Liver (tissue), 8 donors: ENCODE measurements at regions not wholly inside any gene's neighbourhood (a gene's known extent, or its start where the extent isn't known, plus 50 kb on each side); places are given as distances from the start of the nearest gene placed in this dataset.
A peak's percentile ranks its signal among the peaks of the same experiment; 100 is the strongest.
"Not testable (repeated sequence)": the region's sequence is repeated elsewhere in the genome, so short reads cannot be mapped to it uniquely, and the experiment has no call there.

Experiments
- DNase-seq: peaks from one replicate; pipeline ENCODE4 v3.0.0-alpha.2; 2017; ENCODE audit warnings: low spot score
- H3K27ac ChIP-seq, 2 donors: one replicate each; pipeline ENCODE4 v1.7.0; 2013; ENCODE audit warnings: inconsistent platforms in 2 of 2, low read length in 2 of 2, control low read depth in 1 of 2, low read depth in 1 of 2, mild to moderate bottlenecking in 1 of 2
- H3K27me3 ChIP-seq, 4 donors: one replicate each; pipeline versions ENCODE4 v1.6.1 to v1.7.0; 2013; ENCODE audit warnings: low read length in 3 of 4, inconsistent platforms in 1 of 4, mild to moderate bottlenecking in 1 of 4, moderate library complexity in 1 of 4; ENCODE audit not compliant: control insufficient read depth in 4 of 4, insufficient read depth in 4 of 4
- H3K36me3 ChIP-seq, 4 donors: one replicate each; pipeline versions ENCODE4 v1.6.1 to v1.7.0; 2013; ENCODE audit warnings: low read length in 3 of 4, mild to moderate bottlenecking in 3 of 4, low read depth in 1 of 4, moderate library complexity in 1 of 4; ENCODE audit not compliant: control insufficient read depth in 4 of 4, insufficient read depth in 3 of 4
- H3K4me1 ChIP-seq, 4 donors: one replicate each; pipeline versions ENCODE4 v1.6.1 to v1.7.0; 2013; ENCODE audit warnings: low read length in 3 of 4, mild to moderate bottlenecking in 3 of 4, moderate library complexity in 1 of 4; ENCODE audit not compliant: control insufficient read depth in 4 of 4, insufficient read depth in 4 of 4
- H3K4me3 ChIP-seq, 3 donors: one replicate each; pipeline versions ENCODE4 v1.6.1 to v1.7.0; 2013; ENCODE audit warnings: low read length in 3 of 3, control low read depth in 1 of 3, low read depth in 1 of 3, mild to moderate bottlenecking in 1 of 3
- H3K9ac ChIP-seq, 2 donors: one replicate each; pipeline ENCODE4 v1.7.0; 2013; ENCODE audit warnings: low read length in 2 of 2, mild to moderate bottlenecking in 2 of 2, moderate library complexity in 2 of 2, control low read depth in 1 of 2, low read depth in 1 of 2
- H3K9me3 ChIP-seq, 4 donors: one replicate each; pipeline versions ENCODE4 v1.6.1 to v1.7.0; 2013; ENCODE audit warnings: low read length in 3 of 4; ENCODE audit not compliant: control insufficient read depth in 4 of 4
- CTCF ChIP-seq: fragments of 150-350 bp; IDR thresholded peaks from 2 replicates; pipeline ENCODE4 v1.5.1; 2017; ENCODE audit warnings: improper control_type of control experiment, low read depth, low read length; ENCODE audit not compliant: missing input control
- EGR1 ChIP-seq, 2 donors: IDR thresholded peaks; 2 replicates each; pipeline ENCODE4 v1.6.1; 2016 to 2018; ENCODE audit warnings: antibody characterized with exemption in 2 of 2, low read depth in 2 of 2
- FOXA2 ChIP-seq: IDR thresholded peaks from 2 replicates; pipeline ENCODE4 v1.6.1; 2016; ENCODE audit warnings: antibody characterized with exemption
- GABPA ChIP-seq, 2 donors: IDR thresholded peaks in 1 of 2; conservative IDR thresholded peaks in 1 of 2; 2 replicates each; pipeline ENCODE4 v1.6.1; 2016; ENCODE audit warnings: antibody characterized with exemption in 2 of 2, mild to moderate bottlenecking in 1 of 2, moderate library complexity in 1 of 2
- HNF4G ChIP-seq: IDR thresholded peaks from 2 replicates; pipeline ENCODE4 v1.6.1; 2016; ENCODE audit warnings: antibody characterized with exemption
- MAX ChIP-seq: IDR thresholded peaks from 2 replicates; pipeline ENCODE4 v1.6.1; 2016; ENCODE audit warnings: antibody characterized with exemption
- RAD21 ChIP-seq, 2 donors: IDR thresholded peaks; 2 replicates each; pipeline ENCODE4 v1.6.1; 2016; ENCODE audit warnings: antibody characterized with exemption in 2 of 2, mild to moderate bottlenecking in 2 of 2
- TAF1 ChIP-seq: conservative IDR thresholded peaks from 2 replicates; pipeline ENCODE4 v1.6.1; 2016; ENCODE audit warnings: antibody characterized with exemption, mild to moderate bottlenecking
- WGBS: extraction: QIAGEN DNeasy Blood & Tissue Kit; methylation state at CpG from one replicate; pipeline ENCODE4 v1.1.7; 2013; 5-methylcytosine and 5-hydroxymethylcytosine counted together
- TF ChIP-seq, protein P1 (sequence below): IDR thresholded peaks from 2 replicates; pipeline ENCODE4 v1.6.1; 2016; ENCODE audit warnings: antibody characterized with exemption
- donor health status: healthy.
- donor health status: healthy.
- donor health status: healthy.
- donor health status: healthy.
- donor health status: healthy.

- H3K9ac ChIP-seq, result no peak overlapping the region
- 94% methylated on average over 8 of the region's 9 CpGs for WGBS
Observed at GRCh38 chr17:83204230-83204725, 124.9 kb downstream of the METRNL start.

GRCh38 chr17:83204736-83205386, 125.5 kb downstream of the METRNL start:
- DNase-seq, H3K27me3 ChIP-seq, H3K4me1 ChIP-seq, H3K9me3 ChIP-seq, H3K9ac ChIP-seq, H3K27ac ChIP-seq, H3K4me3 ChIP-seq, H3K36me3 ChIP-seq: not testable (repeated sequence)
- 95% methylated on average over 30 of the region's 33 CpGs for WGBS

More at GRCh38 chr17:83204230-83204725, 124.9 kb downstream of the METRNL start:
- TF ChIP-seq TAF1, result no peak
- no peak for TF ChIP-seq FOXA2
- TF ChIP-seq HNF4G, result no peak
- no peak for TF ChIP-seq GABPA (IDR thresholded peaks at IDR 0.05 in 1 of 2, conservative IDR thresholded peaks at IDR 0.05 in 1 of 2)
- TF ChIP-seq, protein P1, sequence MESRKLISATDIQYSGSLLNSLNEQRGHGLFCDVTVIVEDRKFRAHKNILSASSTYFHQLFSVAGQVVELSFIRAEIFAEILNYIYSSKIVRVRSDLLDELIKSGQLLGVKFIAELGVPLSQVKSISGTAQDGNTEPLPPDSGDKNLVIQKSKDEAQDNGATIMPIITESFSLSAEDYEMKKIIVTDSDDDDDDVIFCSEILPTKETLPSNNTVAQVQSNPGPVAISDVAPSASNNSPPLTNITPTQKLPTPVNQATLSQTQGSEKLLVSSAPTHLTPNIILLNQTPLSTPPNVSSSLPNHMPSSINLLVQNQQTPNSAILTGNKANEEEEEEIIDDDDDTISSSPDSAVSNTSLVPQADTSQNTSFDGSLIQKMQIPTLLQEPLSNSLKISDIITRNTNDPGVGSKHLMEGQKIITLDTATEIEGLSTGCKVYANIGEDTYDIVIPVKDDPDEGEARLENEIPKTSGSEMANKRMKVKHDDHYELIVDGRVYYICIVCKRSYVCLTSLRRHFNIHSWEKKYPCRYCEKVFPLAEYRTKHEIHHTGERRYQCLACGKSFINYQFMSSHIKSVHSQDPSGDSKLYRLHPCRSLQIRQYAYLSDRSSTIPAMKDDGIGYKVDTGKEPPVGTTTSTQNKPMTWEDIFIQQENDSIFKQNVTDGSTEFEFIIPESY, result no peak
- no peak for TF ChIP-seq CTCF
- no peak for TF ChIP-seq MAX
- no peak for TF ChIP-seq EGR1 (IDR thresholded peaks at IDR 0.05; ENCODE audit: low read depth in 2 of 2)
- Histone ChIP-seq H3K27me3 (no peaks in the 10 kb centered on the region), H3K4me1 (peaks cover 0 to 3% (median under 1%) of the 10 kb centered on the region in 4 donors), H3K27ac (no peak overlapping the region), H3K36me3 (no peaks in the 10 kb centered on the region), H3K4me3 (no peak overlapping the region), H3K9me3 (no peaks in the 10 kb centered on the region)
- no peak for DNase-seq

DNA sequence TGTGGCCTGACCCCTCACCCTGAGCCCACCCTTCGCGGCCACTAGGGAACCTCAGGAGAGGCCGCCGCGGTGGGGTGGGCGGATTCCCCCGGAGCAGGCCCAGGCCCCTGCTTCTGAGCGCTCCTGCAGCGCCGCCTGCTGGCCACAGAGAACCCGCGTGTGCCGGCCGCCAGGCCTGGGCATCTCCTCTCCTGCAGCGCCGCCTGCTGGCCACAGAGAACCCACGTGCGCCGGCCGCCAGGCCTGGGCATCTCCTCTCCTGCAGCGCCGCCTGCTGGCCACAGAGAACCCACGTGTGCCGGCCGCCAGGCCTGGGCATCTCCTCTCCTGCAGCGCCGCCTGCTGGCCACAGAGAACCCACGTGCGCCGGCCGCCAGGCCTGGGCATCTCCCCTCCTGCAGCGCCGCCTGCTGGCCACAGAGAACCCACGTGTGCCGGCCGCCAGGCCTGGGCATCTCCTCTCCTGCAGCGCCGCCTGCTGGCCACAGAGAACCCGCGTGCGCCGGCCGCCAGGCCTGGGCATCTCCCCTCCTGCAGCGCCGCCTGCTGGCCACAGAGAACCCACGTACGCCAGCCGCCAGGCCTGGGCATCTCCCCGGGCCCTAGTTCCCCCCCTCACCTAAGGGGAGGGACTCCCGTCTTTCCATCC, 126.1 kb downstream of the METRNL start:
- H3K4me1 ChIP-seq, H3K4me3 ChIP-seq, H3K27ac ChIP-seq, H3K27me3 ChIP-seq, H3K9ac ChIP-seq, H3K9me3 ChIP-seq, H3K36me3 ChIP-seq: not testable (repeated sequence)
- DNase-seq, result peak; percentile 51
- 56% methylated on average over 28 of the region's 50 CpGs for WGBS
- TF ChIP-seq CTCF, result peak; percentile 30
- peak; percentile 60 to 67 for TF ChIP-seq RAD21 (IDR thresholded peaks at IDR 0.05)

- DNase-seq, result not testable (repeated sequence)
- WGBS, result 78% methylated on average over 2 of the region's 3 CpGs
Observed at GRCh38 chr17:83206036-83206394, 126.6 kb downstream of the METRNL start.

DNA sequence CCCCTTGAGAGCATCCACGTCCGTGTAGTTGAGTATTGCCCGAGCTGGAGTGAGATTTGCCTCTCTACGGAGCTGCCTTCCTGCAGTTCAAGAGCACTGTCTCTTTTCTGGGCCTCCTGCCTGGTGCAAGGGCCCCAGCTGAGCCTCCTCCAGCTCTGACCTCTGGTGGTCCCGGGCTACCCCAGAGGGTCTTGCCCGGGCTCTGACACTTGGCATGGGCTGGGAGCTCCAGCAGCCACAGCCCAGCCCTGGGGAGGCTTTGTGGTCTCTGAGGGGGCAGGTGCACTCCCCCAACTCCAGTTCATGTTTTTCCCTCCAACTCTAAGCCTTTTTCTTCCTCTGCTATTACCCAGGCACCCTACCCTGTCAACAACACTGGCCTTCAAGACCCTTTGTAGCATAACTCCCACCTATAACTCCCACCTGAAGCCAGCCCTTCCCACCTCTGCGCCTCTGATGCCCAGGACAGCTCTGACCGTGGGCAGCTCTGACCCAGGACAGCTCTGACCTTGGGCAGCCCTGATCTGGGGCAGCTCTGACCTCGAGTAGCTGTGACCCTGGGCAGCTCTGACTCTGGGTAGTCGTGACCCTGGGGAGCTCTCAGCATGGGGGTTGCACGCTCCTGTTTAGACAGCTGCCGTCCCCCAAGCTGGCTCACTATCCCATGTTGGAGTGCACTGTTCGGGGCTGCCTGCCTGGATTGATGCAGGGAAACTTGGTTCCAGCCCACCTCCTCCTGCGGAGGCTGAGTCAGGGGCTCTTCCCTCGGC, 127.6 kb downstream of the METRNL start:
- WGBS, result 79% methylated on average over 9 of the region's 15 CpGs
- not testable (repeated sequence) for H3K9me3 ChIP-seq, H3K27me3 ChIP-seq, H3K9ac ChIP-seq, H3K27ac ChIP-seq, DNase-seq, H3K36me3 ChIP-seq, H3K4me3 ChIP-seq, H3K4me1 ChIP-seq

More at GRCh38 chr17:83206036-83206394, 126.6 kb downstream of the METRNL start:
- H3K4me3 ChIP-seq, H3K27ac ChIP-seq, H3K9ac ChIP-seq, H3K36me3 ChIP-seq, H3K27me3 ChIP-seq, H3K9me3 ChIP-seq, H3K4me1 ChIP-seq: not testable (repeated sequence)
